Tibial nerve (tissue), 4 donors: ENCODE measurements at regions not wholly inside any gene's neighbourhood (a gene's known extent, or its start where the extent isn't known, plus 50 kb on each side); places are given as distances from the start of the nearest gene placed in this dataset.

ENCODE experiments used
- EP300 ChIP-seq, 2 donors: sonication (generic); formaldehyde crosslinking; IDR thresholded peaks; one replicate each; pipeline ENCODE4 v1.6.1; 2017; ENCODE audit warnings: antibody characterized with exemption in 2 of 2, mild to moderate bottlenecking in 1 of 2
- TF ChIP-seq, protein P1 (sequence below), 5 experiments: fragments of 200-600 bp in 3 of 5; fragments of 450-650 bp in 2 of 5; sonication (generic) in 3 of 5; IDR thresholded peaks; one replicate each; pipeline ENCODE4 v1.5.1; 2016 to 2019; ENCODE audit warnings: antibody characterized with exemption in 5 of 5, mild to moderate bottlenecking in 3 of 5, moderate library complexity in 2 of 5

- TF ChIP-seq EP300 (IDR thresholded peaks at IDR 0.05) = no peak
- TF ChIP-seq, protein P1, sequence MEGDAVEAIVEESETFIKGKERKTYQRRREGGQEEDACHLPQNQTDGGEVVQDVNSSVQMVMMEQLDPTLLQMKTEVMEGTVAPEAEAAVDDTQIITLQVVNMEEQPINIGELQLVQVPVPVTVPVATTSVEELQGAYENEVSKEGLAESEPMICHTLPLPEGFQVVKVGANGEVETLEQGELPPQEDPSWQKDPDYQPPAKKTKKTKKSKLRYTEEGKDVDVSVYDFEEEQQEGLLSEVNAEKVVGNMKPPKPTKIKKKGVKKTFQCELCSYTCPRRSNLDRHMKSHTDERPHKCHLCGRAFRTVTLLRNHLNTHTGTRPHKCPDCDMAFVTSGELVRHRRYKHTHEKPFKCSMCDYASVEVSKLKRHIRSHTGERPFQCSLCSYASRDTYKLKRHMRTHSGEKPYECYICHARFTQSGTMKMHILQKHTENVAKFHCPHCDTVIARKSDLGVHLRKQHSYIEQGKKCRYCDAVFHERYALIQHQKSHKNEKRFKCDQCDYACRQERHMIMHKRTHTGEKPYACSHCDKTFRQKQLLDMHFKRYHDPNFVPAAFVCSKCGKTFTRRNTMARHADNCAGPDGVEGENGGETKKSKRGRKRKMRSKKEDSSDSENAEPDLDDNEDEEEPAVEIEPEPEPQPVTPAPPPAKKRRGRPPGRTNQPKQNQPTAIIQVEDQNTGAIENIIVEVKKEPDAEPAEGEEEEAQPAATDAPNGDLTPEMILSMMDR (IDR thresholded peaks at IDR 0.05) = no peak
These were observed 346.1 kb downstream of the GBA3 start for GRCh38 chr4:23038626-23039491.
